ENCODE measurements at regions not wholly inside any gene's neighbourhood (a gene's known extent, or its start where the extent isn't known, plus 50 kb on each side); places are given as distances from the start of the nearest gene placed in this dataset.
"Not testable (repeated sequence)": the region's sequence is repeated elsewhere in the genome, so short reads cannot be mapped to it uniquely, and the experiment has no call there.

DNA sequence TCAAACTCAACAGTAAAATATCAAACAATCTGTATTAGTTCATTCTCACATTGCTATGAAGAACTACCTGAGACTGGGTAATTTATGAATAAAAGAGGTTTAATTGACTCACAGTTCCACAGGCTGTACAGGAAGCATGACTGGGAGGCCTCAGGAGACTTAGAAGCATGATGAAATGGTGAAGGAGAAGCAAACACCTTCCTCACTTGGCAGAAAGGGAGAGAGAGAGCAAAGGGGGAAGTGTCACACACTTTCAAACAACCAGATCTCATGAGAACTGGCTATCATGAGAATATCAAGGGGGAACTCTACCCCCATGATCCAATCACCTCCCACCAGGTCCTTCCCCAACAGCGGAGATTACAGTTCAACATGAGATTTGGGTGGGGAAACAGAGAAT lies 198.5 kb upstream of the CRIM1 start:
- DNase-seq, result not testable (repeated sequence)

GRCh38 chr2:36147670-36148390 lies 207.7 kb upstream of the CRIM1 start:
- no peak for DNase-seq

DNA sequence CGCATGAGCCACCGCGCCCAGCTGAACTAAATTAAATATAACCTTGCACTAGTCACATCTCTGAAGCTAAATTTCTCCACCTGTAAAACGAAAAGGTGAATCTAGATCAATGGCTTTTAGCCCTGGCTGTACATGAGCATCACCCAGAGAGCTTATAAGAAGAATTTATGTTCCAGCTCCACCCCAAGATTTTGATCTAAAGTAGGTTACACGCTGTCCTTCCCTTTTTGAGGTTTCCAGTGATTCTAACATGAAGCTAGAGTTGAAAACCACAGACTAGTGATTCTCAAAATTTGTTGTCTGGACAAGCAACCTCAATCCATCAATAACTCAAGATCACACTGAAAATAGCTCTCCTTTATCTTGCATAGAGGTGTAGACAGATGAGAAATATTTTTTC lies 208.8 kb upstream of the CRIM1 start:
- no peak for DNase-seq

DNA sequence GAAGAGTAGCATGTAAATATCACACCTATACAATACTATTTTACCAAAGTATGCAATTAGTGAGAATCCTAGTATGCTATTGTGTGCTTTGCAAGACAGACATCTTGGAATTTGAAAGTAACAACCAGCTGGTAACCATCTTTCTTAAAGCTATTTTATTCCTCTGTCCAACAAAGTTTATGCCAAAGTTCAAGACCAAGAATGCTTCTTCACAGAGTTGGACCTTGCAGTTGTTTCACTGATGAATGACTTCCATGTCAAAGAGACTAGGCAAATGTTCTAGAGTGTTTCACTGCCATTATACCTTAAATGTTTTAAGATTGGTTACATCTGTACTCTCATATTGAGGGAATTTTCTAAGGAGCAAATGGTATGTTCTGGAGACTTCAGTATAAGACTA lies 215.2 kb upstream of the CRIM1 start:
- no peak for DNase-seq

DNA sequence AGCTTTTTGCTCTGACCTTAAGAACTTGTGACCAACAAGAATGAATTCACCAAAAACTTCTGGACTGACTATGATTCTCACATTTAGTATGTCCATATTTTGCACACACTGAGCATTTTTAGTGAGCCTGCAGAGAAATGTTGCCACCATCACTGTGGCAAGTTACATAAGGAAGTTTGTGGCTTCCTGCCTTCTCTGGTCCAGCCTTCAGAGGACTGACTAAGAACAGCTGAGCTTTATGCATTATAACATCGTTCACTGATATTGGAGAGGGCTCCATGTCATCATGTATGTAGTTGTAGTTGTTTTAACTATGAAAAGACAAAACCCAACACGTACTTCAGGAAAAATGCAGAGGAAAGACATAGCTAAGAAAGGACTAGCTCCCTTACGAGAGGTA lies 218.0 kb upstream of the CRIM1 start:
- no peak for DNase-seq

DNA sequence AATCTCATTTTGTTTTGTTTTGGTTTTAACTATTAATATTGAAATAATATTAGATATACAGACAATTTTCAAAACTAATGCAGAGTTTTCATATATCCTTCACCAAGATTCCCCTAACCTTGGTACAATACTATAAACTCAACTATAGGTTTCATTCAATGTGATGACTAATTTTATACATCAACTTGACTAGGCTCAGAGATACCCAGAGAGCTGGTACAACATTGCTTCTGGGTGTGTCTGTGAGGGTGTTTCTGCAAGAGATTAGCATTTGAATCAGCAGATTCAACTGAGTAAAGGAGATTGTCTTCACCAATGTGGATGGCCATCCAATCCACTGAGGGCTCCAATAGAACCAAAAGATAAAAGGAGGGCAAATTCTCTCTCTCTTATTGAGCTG lies 221.3 kb upstream of the CRIM1 start:
- DNase-seq, result no peak

- no peak for DNase-seq
These were observed 227.2 kb upstream of the CRIM1 start for GRCh38 chr2:36128359-36128758.

DNA sequence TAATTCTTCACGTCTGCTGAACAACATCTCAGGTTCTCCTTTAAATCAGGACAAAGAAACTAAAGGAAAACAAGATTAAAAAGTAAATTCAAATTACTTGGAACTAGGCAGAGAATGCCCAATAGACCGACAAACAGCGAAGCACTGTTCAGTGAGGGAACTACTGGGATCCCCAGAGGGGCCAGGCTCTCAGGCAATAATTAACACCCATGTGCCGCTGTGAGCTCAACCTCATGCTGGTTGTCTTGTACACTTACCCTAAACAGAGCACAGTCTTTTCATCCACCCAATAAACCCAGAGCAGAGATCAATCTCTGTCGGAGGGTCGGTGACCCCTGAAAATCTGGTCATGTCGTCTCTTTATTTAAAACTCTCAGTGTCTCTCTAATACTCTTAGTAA lies 229.9 kb upstream of the CRIM1 start:
- DNase-seq, result no peak

DNA sequence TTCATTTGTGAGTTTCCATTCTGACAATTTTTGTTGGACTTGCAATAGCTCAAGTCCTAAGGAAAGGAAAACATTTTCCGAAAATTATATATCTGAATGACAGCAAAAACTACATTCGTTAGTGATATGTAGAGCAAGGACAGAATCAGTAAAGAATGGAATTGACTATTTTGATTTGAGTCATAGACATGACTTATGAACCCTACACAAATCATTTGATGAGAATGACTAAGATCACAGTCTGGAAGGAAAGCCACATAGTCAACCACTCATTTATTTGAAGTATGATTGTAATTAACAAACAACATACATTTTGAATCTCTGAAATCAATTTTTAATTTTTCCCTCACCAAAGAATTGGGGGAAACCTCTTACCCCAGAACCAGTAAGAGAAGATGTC lies 231.6 kb upstream of the CRIM1 start:
- no peak for DNase-seq

DNA sequence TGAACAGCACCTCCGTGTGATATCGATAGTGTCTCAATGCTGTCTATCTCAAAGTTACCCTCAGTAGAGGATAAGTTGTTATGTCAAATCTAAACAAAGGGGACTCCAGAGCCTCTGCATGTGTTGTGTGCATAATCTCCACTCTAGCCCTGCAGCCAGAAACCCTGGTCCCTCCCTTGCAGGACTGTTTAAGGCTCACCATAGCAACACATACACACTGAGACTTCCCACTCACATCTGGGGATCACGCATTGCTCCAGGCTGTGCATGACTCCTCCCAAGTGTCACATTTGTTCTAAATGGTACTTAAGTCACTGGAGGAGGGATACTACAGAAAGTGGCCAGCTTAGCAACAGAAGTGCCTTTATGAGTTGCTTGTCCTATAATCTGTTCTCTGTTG lies 258.6 kb upstream of the CRIM1 start:
- no peak for DNase-seq

- not testable (repeated sequence) for DNase-seq
These were observed 263.5 kb upstream of the CRIM1 start for GRCh38 chr2:36091844-36092741.

DNA sequence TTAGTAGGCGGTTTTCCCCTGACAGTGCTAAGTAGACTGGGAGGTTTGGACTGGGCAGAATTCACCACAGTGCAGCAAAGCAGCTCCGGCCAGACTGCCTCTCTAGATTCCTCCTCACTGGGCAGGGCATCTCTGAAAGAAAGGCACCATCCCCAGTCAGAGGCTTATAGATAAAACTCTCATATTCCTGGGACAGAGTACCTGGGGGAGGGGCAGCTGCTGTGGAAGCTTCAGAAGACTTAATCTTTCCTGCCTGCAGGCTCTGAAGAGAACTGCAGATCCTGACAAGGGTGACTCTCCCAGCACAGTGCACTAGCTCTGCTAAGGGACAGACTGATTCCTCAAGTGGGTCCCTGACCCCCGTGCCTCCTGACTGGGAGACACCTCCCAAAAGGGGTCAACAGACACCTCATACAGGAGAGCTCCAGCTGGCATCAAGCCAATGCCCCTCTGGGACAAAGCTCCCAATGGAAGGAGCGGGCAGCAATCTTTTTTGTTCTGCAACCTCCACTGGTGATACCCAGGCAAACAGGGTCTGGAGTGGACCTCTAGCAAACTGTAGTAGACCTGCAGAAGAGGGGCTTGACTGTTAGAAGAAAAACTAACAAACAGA lies 266.8 kb upstream of the CRIM1 start:
- DNase-seq, result peak; percentile 50

GRCh38 chr2:36087344-36087743 lies 268.2 kb upstream of the CRIM1 start:
- no peak for DNase-seq

- no peak for DNase-seq
These were observed 275.8 kb upstream of the CRIM1 start for GRCh38 chr2:36079793-36080192.

GRCh38 chr2:36074008-36074407 lies 281.6 kb upstream of the CRIM1 start:
- DNase-seq, result no peak

DNA sequence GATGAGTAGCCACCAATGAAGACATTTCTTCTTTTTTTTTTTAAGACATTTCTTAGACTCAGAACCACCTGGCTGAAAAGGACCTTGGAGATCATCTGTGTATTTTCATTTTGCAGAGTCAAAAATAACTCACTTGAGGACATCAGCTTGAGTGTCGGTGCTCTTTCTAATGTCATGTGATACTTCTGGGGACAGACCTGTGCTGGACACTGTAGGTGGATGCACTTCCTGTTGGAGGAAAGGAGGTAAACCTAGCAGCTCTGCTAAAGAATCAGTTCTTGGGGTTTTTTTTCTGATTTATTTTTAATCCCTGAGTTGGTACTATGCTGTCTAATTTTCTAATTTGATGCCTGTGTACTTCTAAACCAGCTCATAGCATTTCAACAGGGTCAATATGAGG lies 283.9 kb upstream of the CRIM1 start:
- no peak for DNase-seq

- no peak for DNase-seq
These were observed 286.5 kb upstream of the CRIM1 start for GRCh38 chr2:36069074-36069473.

- no peak for DNase-seq
These were observed 287.5 kb upstream of the CRIM1 start for GRCh38 chr2:36068086-36068485.

DNA sequence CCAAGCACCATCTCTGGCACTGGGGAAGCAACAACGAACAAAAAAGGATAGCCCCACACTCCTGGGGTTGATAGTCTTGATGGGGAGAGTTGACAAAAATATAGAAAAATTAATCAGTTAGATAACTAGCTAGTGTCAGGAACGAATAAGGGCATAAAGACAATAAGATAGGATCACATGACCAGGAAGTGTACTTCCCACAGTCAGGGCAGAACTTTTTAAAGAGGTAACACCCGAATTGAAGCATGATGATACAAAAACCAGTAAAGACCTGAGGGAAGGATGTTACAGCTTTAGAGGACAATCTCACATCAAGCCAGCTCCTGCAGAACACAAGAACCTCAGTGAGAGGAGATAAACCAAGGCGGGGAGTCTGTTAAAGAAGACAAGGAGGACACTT lies 295.4 kb upstream of the CRIM1 start:
- DNase-seq, result no peak

DNA sequence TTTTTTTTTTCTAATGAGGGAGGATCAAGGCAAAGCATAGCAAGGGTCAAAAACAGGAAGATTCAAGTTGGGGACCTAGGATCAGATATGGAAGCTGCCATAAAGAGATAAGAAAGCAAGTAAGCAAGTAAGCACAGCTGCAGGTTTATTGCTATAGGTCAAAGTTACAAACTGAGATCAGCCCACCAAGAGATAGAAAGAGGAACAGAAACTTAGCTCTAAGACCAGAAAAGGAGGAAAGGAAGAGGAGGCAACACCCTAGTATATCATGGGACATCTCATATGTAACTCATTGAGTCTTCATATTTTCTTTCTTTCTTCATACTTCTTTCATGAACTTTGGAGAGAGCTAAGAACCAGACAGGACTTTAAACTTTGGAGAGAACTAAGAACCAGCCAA lies 295.9 kb upstream of the CRIM1 start:
- DNase-seq, result no peak

DNA sequence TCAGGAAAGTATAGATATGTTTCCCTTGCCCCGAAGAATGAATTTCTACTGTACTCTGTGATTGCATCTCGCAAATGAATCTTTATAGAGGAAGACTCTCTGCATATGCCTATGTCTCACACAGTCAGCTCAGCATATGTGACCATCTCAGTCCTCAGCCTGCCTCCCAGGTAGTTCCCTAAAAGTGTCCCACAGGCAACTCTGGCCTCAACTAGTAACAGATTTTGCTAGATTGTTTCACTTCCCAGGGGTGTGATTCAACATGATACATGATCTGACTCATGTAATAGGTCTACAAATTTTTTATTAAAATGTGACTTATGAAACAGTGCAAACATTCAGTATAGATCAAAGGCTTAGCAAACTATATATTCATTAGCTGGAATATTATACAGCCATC lies 296.6 kb upstream of the CRIM1 start:
- no peak for DNase-seq

- no peak for DNase-seq
These were observed 297.5 kb upstream of the CRIM1 start for GRCh38 chr2:36058076-36058475.

GRCh38 chr2:36052819-36053218 lies 302.8 kb upstream of the CRIM1 start:
- DNase-seq, result no peak

DNA sequence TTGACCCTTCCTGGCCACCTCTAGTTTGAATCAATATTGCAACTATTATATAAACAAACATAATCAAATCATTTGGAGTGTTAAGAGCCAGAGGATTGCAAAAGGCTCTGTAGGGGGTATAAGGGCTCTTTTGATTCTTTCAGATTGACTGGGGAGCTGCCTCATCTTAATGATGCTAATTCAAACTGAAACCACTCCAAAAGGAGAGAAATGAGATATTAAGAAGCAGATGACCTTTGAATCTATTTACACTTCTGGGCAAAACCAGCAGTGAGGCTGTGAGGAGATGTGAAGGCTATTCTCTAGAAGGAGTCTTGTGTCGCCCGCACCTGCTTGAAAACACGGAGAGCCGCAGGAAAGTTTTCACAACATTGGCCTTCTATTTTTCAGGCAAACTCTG lies 311.2 kb upstream of the CRIM1 start:
- DNase-seq, result no peak
